Stimulated activated CD4-positive, alpha-beta T cell treated with anti-CD3 and anti-CD28 coated beads, Interleukin-4, amount 100 ng/mL, for 4 hours (primary cell): ENCODE measurements at regions not wholly inside any gene's neighbourhood (a gene's known extent, or its start where the extent isn't known, plus 50 kb on each side); places are given as distances from the start of the nearest gene placed in this dataset.

ENCODE experiments used
- DNase-seq, 2 experiments: peaks; one replicate each; pipeline ENCODE4 v3.0.0-alpha.2; 2020

GRCh38 chr18:71189581-71189980 is 900.7 kb downstream of the SOCS6 start:
- DNase-seq, result no peak

DNA sequence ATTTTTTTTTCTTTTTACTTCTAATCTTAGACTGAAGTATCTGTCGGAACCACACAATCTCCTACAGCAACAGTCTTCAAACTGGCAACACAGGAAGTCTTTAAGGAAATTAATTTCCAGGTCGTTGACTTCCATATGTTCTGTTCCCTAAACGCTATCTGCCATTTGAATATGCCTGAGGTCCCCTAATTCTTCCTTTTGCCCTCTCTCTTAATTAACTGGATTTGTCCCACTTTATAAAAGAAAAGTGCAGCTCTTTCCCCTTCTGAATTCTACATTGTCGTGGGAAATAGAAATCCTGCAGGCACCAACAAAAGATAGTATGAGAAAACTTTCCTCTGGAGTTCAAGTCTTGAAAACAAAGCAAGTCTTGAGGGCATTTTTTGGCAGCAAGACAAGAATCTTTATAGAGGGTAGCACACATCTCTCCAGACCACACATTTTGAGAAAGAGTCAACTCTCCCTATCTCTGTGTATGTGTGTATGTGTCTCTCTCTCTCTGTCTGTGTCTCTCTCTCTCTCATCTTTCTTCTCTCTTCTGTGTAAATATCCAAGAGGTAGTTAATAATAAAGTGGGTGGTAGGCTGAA is 879.8 kb downstream of the SOCS6 start:
- no peak for DNase-seq

- DNase-seq, result no peak
These were observed 847.6 kb downstream of the SOCS6 start for GRCh38 chr18:71136487-71136886.

- DNase-seq, result no peak
These were observed 845.3 kb downstream of the SOCS6 start for GRCh38 chr18:71134122-71134521.

GRCh38 chr18:71131918-71132317 is 843.1 kb downstream of the SOCS6 start:
- DNase-seq, result no peak

DNA sequence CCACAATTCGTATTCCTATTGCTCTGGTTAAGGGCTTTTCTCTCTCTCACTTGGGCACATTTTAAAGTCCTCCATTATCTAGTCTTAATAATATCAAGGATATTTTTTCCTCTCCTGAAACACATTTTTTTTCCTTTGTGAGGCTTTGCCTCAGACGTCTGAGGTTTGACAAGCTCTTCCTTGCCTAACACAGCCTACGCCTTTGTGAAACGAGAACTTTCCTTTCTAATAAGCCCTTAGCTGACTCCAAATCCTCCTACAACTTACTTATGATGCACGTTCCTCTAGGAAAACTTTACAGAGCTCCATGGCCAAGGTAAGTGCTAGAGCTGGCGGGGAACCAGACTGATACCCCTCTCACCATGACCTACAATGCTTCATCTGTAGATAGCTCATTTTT is 841.5 kb downstream of the SOCS6 start:
- DNase-seq, result no peak

DNA sequence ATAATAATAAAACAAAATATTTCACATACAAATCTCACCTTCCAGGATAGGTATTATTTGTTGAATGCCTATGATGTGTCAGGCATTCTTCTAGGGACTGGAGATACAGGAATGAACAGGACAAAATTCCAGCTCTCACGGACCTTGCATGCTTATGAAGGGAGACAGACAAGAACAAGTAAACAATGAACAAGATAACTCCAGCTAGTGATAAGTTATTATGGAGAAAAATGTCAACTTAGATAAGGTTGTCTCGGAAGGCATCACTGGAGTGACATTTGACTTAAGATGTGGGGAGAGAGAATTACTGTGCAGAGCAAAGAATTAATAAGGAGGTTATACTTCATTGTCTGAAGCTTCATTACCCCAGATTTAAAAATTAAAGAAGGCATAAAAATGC is 836.7 kb downstream of the SOCS6 start:
- DNase-seq, result no peak

DNA sequence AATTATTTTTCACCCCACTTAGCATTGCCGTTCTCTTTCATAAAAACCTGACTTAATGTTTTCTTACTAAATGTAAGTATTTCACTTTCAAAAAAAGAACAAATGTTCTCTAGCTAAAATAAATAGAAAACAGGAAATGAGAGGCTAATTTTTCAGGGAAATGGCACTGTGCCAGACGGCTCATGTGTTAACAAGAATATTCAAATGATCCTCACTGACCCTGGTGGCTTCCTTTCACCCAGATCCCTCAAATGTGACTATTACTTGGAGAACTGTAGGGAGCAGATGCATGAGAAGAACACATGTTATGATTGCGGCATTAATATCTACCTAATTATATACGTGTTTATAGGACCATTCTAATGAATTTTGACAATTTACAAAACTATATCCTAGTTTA is 827.7 kb downstream of the SOCS6 start:
- DNase-seq, result no peak

DNA sequence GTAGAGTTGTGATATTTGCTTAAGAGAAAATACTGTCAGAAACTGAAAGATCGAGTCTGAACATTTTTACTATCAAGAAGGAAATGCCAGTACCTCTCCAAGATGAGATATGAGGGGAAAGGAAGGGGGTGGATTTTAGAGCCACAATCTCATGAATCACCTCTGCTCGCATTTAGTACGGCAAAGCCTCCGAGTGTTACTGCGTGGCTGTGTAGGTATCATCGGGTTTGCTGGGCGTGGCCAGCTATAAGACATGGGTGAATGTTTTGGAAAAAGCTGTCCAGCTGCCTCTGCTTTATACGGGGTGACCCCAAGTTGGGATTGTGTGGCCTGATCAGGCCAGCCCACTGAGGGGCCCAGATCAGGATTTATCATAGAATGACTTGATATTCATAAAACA is 826.4 kb downstream of the SOCS6 start:
- no peak for DNase-seq

DNA sequence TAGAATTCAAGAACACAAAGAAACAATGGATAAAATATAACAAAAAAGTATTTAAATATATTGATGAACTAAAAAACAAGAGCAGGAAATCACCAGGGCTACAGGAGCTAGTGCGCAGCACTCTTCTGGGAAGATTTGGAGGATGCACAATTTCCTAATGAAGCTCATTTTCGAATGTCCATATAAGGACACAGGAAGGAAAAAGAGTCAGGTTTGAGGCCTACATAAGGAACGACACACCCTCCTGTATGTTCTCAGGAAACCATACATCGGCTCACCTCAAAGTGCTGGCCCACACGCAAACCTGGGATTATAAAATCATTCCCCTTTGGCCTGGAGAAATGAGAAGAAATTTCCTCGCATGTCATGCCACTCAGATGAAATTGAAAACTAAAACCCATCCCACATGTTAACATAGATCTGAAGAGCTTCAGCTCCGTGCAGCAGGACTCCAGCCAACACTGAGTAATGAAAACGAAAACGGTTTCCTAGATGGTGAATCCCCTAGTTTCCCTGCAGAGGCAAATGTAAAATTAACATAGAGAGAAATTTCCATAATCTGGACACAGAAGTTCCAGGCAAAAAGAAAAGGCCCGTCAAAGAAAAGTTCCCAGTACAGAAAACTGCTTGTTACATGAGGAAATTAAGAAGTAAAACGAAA is 825.8 kb downstream of the SOCS6 start:
- no peak for DNase-seq

- no peak for DNase-seq
These were observed 818.4 kb downstream of the SOCS6 start for GRCh38 chr18:71107244-71107643.

DNA sequence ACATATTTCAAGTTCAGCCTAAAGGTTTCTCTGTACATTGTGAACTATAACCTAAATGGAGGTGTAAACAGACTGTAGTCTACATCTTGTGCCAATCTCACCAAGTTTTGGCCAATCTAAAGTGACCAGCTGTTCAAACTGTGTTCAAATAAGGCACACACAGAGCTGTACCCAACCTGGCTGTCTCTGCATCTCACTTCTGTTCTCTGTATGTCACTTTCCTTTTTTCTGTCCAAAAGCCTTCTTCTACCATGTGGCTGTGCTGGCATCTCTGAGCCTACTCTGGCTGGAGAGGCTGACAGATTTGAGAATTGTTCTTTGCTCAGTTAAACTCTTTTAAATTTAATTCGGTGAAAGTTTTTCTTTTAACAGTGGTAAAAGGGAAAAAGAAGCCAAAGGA is 817.9 kb downstream of the SOCS6 start:
- no peak for DNase-seq

DNA sequence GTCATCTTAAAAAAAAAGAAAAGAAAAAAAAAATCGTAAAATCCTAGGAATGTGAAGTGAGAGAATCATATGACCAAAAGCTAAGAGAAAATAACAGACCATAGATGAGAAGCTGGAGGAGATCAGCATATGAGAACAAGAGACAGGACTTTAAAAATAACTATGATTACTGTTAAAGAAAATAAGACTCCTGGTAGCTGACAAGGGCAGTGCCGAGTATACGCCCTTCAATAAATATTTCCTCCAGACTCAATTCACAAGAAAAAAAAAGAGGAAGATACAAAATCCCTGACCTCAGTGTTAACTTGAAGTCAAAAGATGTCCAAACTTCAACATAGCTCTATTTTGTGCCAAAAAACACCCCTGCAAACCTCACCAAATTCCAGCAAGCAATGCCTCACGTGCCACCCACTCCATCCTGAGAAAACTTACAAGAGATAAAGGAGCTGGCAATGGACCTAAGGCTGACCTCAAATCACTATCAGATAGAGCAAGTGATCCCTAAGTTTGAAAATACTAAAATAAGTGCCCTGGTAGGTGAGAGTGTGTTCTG is 817.2 kb downstream of the SOCS6 start:
- DNase-seq, result no peak

- DNase-seq, result no peak
These were observed 816.4 kb downstream of the SOCS6 start for GRCh38 chr18:71105078-71105819.

- DNase-seq, result no peak
These were observed 790.8 kb downstream of the SOCS6 start for GRCh38 chr18:71079606-71080005.

DNA sequence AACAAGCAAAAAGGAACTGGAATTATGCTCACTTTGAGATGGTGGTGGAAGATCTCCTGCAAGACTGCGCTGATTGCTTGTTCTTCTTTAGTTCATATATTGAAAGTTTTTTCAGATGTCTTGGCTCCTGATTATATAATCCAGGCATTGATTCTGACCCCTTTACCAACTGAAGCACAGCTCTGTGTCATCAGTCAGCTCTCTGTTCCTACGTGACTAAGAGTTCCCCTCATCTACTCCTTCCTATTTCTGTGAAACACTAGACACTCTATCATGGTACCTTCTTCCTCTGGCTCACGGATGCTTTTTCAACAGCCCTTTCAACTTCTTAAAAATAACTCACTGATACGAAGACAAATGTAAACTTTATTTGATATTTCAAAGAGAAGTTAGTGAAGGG is 788.6 kb downstream of the SOCS6 start:
- DNase-seq, result no peak

GRCh38 chr18:71075147-71075546 is 786.3 kb downstream of the SOCS6 start:
- DNase-seq, result no peak

DNA sequence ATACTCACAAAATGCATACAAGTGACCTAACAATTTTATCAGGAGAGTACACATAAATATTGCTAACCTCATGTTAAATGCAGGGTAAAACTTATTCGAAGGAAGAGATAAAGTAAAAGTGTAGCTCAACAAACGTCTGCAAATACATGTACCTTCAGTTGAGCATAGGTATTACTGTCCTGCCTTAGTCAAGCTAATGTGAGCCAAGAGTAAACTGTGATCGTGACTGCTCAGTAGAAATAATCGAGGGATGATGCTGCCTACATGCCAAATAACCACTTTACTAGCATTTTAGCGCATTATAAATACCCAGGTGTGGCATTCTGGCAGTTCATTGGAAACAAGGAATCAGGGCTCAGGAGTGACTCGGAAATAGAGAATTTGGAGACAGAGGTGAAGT is 779.5 kb downstream of the SOCS6 start:
- DNase-seq, result no peak

- no peak for DNase-seq
These were observed 761.0 kb downstream of the SOCS6 start for GRCh38 chr18:71049893-71050292.

DNA sequence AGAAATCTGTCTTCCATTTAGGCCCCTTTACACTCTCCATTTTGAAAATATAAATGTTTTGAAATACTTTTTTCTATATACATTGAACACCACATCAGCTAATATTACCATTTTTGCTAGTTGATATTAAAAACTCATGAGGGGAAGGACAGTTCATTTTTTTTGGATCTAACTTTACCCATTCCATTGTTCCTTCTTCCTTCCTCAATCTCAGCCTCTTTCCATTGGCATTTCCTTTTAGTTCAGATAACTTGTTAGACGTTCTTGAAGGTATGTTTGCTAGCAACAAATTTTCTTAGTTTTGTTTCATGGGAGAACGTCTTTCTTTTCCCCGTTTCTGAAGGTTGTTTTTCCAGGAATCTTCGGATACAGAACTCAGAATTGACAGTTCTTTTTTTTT is 759.0 kb downstream of the SOCS6 start:
- no peak for DNase-seq

- DNase-seq, result no peak
These were observed 756.7 kb downstream of the SOCS6 start for GRCh38 chr18:71045331-71046065.

DNA sequence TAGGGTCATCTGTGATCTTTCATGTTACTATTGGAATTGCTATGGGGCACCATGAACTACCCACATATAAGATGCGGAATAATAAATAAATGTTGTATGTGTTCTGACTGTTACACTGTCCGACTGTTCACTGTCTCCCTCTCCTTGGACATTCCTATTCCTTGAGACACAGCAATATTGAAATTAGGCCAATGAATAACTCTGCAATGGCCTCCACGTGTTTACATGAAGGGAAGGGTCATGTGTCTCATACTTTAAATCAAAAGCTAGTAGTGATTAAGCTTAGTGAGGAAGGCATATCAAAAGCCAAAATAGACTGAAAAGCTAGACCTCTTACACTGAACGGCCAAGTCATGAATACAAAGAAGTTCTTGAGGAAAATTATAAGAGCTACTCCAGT is 751.3 kb downstream of the SOCS6 start:
- DNase-seq, result no peak

GRCh38 chr18:71038196-71038595 is 749.4 kb downstream of the SOCS6 start:
- DNase-seq, result no peak
